SK-N-SH (cell line): ENCODE measurements at regions not wholly inside any gene's neighbourhood (a gene's known extent, or its start where the extent isn't known, plus 50 kb on each side); places are given as distances from the start of the nearest gene placed in this dataset.

Experiments
- CTCF ChIP-seq: fragments of 200-600 bp; sonication (generic); IDR thresholded peaks from 2 replicates; pipeline ENCODE4 v1.6.1; 2017; ENCODE audit warnings: antibody characterized with exemption, mild to moderate bottlenecking, moderate library complexity
- JUND ChIP-seq: IDR thresholded peaks from 2 replicates; pipeline ENCODE4 v1.4.0; 2012
- SMC3 ChIP-seq: IDR thresholded peaks from 2 replicates; pipeline ENCODE4 v1.6.1; 2012; ENCODE audit warnings: low read depth, low read length, improper control_type of control experiment
- ZBTB33 ChIP-seq: IDR thresholded peaks from 2 replicates; pipeline ENCODE4 v1.4.0; 2012; ENCODE audit warnings: low read depth, borderline replicate concordance

GRCh38 chr1:38779491-38779890 lies 80.1 kb downstream of the RRAGC start:
- TF ChIP-seq CTCF (no peak), SMC3 (no peak), JUND (no peak), ZBTB33 (no peak)
